ENCODE measurements at regions not wholly inside any gene's neighbourhood (a gene's known extent, or its start where the extent isn't known, plus 50 kb on each side); places are given as distances from the start of the nearest gene placed in this dataset.

- TF ChIP-seq POLR2A (IDR thresholded peaks at IDR 0.05; ENCODE audit: low read depth, low read length) (no peak), TAF1 (IDR thresholded peaks at IDR 0.05; ENCODE audit: borderline replicate concordance, low read depth, low read length) (no peak)
Measured at GRCh38 chr10:106511917-106512316, 652.6 kb downstream of the SORCS1 start.

Measured in GM12892 (cell line).